WTC11 (cell line): ENCODE measurements at regions not wholly inside any gene's neighbourhood (a gene's known extent, or its start where the extent isn't known, plus 50 kb on each side); places are given as distances from the start of the nearest gene placed in this dataset.

ENCODE experiments used
- ATF1 ChIP-seq: sonication (generic); formaldehyde crosslinking; IDR thresholded peaks from 2 replicates; pipeline ENCODE4 v1.8.1; 2023; ENCODE audit warnings: mild to moderate bottlenecking, moderate library complexity, missing genetic modification reagents
- GABPB1 ChIP-seq: sonication (generic); formaldehyde crosslinking; IDR thresholded peaks from 2 replicates; pipeline ENCODE4 v1.8.1; 2023; ENCODE audit warnings: mild to moderate bottlenecking, missing genetic modification reagents
- TF ChIP-seq, protein P1 (sequence below): sonication (generic); formaldehyde crosslinking; IDR thresholded peaks from 2 replicates; pipeline ENCODE4 v1.8.0; 2022; ENCODE audit warnings: mild to moderate bottlenecking, missing genetic modification reagents
- TF ChIP-seq, protein P2 (sequence below): sonication (generic); formaldehyde crosslinking; IDR thresholded peaks from 2 replicates; pipeline ENCODE4 v1.8.1; 2022; ENCODE audit warnings: mild to moderate bottlenecking, moderate library complexity, missing genetic modification reagents
- TF ChIP-seq, protein P3 (sequence below): fragments of 200-600 bp; IDR thresholded peaks from 2 replicates; pipeline ENCODE4 v1.8.0; 2022; ENCODE audit warnings: antibody characterized with exemption

DNA sequence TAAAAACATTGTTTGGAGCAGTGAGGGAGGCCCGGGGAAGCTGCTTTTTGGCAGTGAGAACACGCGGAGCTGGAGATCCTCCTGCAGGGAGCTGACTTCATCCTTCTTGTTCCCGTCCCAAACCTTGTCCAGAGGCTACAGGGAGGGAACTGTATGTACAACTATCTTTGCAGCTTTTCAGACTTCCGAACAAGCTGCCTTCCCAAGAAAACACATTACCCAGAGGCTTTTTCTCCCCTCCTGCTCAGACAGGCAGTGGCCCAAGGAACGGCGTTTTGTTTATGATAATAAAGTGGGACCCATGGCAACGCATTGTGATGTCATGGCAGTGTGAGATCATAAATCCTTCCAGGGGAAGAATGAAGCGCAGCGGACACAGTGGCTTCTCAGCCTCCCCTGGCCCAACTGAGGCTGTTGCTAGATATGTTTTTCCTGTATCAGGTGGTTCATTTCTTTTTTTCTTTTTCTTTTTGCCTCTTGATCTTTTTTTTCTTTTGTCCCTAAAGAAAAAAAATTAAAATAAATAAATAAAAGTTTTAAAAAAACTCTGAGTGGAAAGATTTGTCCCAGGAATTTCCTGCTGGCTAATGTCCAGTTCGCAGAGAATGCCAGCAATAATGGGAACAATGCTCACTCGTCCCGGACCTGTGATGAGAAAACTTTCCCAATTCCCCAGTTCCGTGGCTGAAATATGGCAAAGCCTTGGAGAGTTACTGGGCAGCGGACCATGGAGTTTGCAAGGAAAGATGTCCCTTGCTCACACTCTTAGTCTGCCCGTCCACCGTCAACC is 103.4 kb upstream of the MAP1LC3B2 start:
- TF ChIP-seq, protein P1, sequence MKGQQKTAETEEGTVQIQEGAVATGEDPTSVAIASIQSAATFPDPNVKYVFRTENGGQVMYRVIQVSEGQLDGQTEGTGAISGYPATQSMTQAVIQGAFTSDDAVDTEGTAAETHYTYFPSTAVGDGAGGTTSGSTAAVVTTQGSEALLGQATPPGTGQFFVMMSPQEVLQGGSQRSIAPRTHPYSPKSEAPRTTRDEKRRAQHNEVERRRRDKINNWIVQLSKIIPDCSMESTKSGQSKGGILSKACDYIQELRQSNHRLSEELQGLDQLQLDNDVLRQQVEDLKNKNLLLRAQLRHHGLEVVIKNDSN (CRISPR knock-in tag) = no peak
- TF ChIP-seq, protein P2, sequence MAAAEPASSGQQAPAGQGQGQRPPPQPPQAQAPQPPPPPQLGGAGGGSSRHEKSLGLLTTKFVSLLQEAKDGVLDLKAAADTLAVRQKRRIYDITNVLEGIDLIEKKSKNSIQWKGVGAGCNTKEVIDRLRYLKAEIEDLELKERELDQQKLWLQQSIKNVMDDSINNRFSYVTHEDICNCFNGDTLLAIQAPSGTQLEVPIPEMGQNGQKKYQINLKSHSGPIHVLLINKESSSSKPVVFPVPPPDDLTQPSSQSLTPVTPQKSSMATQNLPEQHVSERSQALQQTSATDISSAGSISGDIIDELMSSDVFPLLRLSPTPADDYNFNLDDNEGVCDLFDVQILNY (CRISPR knock-in tag) = no peak
- TF ChIP-seq ATF1 (CRISPR knock-in tag) = no peak
- no peak for TF ChIP-seq GABPB1 (CRISPR knock-in tag)
- TF ChIP-seq, protein P3, sequence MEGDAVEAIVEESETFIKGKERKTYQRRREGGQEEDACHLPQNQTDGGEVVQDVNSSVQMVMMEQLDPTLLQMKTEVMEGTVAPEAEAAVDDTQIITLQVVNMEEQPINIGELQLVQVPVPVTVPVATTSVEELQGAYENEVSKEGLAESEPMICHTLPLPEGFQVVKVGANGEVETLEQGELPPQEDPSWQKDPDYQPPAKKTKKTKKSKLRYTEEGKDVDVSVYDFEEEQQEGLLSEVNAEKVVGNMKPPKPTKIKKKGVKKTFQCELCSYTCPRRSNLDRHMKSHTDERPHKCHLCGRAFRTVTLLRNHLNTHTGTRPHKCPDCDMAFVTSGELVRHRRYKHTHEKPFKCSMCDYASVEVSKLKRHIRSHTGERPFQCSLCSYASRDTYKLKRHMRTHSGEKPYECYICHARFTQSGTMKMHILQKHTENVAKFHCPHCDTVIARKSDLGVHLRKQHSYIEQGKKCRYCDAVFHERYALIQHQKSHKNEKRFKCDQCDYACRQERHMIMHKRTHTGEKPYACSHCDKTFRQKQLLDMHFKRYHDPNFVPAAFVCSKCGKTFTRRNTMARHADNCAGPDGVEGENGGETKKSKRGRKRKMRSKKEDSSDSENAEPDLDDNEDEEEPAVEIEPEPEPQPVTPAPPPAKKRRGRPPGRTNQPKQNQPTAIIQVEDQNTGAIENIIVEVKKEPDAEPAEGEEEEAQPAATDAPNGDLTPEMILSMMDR = no peak
